GM23338 (cell line): ENCODE measurements at regions not wholly inside any gene's neighbourhood (a gene's known extent, or its start where the extent isn't known, plus 50 kb on each side); places are given as distances from the start of the nearest gene placed in this dataset.

Experiments
- ATAC-seq: fragments of 200-7000 bp; cut with Tn5 transposase; 3 replicates; pipeline ENCODE4 v1.9.1; 2020
- DNase-seq: peaks from one replicate; pipeline ENCODE4 v3.0.0-alpha.2; 2015; ENCODE audit warnings: low spot score
- H2AFZ ChIP-seq: fragments of 200-600 bp; sonication (generic); 2 replicates; pipeline ENCODE4 v1.8.0; 2016; ENCODE audit warnings: antibody characterized with exemption, mild to moderate bottlenecking, moderate library complexity
- H3F3A ChIP-seq: fragments of 200-600 bp; sonication (generic); replicated peaks from 2 replicates; pipeline ENCODE4 v1.8.0; 2017; ENCODE audit warnings: antibody characterized with exemption, mixed run types, low read depth
- H3K27ac ChIP-seq: fragments of 200-600 bp; sonication (generic); 2 replicates; pipeline ENCODE4 v1.6.1; 2016; ENCODE audit warnings: low read depth
- H3K27me3 ChIP-seq: fragments of 200-600 bp; sonication (generic); 2 replicates; pipeline ENCODE4 v1.8.0; 2016; ENCODE audit warnings: mild to moderate bottlenecking, mixed run types, moderate library complexity; ENCODE audit not compliant: insufficient read depth
- H3K36me3 ChIP-seq: fragments of 200-600 bp; sonication (generic); 2 replicates; pipeline ENCODE4 v1.8.0; 2016; ENCODE audit warnings: mild to moderate bottlenecking; ENCODE audit not compliant: insufficient read depth
- H3K4me1 ChIP-seq: fragments of 200-600 bp; sonication (generic); 2 replicates; pipeline ENCODE4 v1.8.0; 2016; ENCODE audit warnings: mild to moderate bottlenecking, moderate library complexity; ENCODE audit not compliant: insufficient read depth
- H3K4me2 ChIP-seq: fragments of 200-600 bp; sonication (generic); 2 replicates; pipeline ENCODE4 v1.7.1; 2017; ENCODE audit warnings: mixed run types
- H3K4me3 ChIP-seq: fragments of 200-600 bp; sonication (generic); 2 replicates; pipeline ENCODE4 v1.6.1; 2016; ENCODE audit warnings: mixed run types
- H3K79me2 ChIP-seq: fragments of 200-600 bp; sonication (generic); replicated peaks from 2 replicates; pipeline ENCODE4 v1.8.0; 2017; ENCODE audit warnings: mild to moderate bottlenecking; ENCODE audit not compliant: insufficient read depth
- H3K9me2 ChIP-seq: fragments of 200-600 bp; sonication (generic); 2 replicates; pipeline ENCODE4 v1.8.0; 2017; ENCODE audit not compliant: insufficient read depth
- H4K20me1 ChIP-seq: fragments of 200-600 bp; sonication (generic); replicated peaks from 2 replicates; pipeline ENCODE4 v1.8.0; 2017; ENCODE audit warnings: mild to moderate bottlenecking; ENCODE audit not compliant: insufficient read depth
- H3K27ac Mint-ChIP-seq: 2 replicates; pipeline ENCODE4 v1.8.0; 2020; ENCODE audit warnings: inconsistent platforms, mild to moderate bottlenecking, moderate library complexity, mixed read lengths
- H3K27me3 Mint-ChIP-seq: 3 replicates; pipeline ENCODE4 v1.8.0; 2022; ENCODE audit warnings: low read depth, mild to moderate bottlenecking, moderate library complexity, mixed read lengths, inconsistent platforms; ENCODE audit not compliant: insufficient read depth, poor library complexity
- H3K36me3 Mint-ChIP-seq: 3 replicates; pipeline ENCODE4 v1.8.0; 2021; ENCODE audit warnings: low read depth, mild to moderate bottlenecking, inconsistent platforms, moderate library complexity, mixed read lengths
- H3K4me1 Mint-ChIP-seq: 3 replicates; pipeline ENCODE4 v1.8.0; 2020; ENCODE audit warnings: mild to moderate bottlenecking, inconsistent platforms, mixed read lengths
- H3K4me3 Mint-ChIP-seq: 3 replicates; pipeline ENCODE4 v1.8.0; 2021; ENCODE audit warnings: moderate library complexity, mild to moderate bottlenecking, inconsistent platforms, mixed read lengths
- H3K9me3 Mint-ChIP-seq: 3 replicates; pipeline ENCODE4 v1.8.0; 2020; ENCODE audit warnings: moderate library complexity, mild to moderate bottlenecking, inconsistent platforms, mixed read lengths
- EZH2phosphoT487 ChIP-seq: fragments of 200-600 bp; sonication (generic); IDR thresholded peaks from one replicate; pipeline ENCODE4 v1.8.1; 2018; ENCODE audit warnings: antibody characterized with exemption; ENCODE audit not compliant: unreplicated experiment
- JUNB ChIP-seq: IDR thresholded peaks from one replicate; pipeline ENCODE4 v1.6.1; 2016; ENCODE audit warnings: antibody characterized with exemption; ENCODE audit not compliant: unreplicated experiment
- POLR2AphosphoS5 ChIP-seq: IDR thresholded peaks from 2 replicates; pipeline ENCODE4 v1.6.1; 2016; ENCODE audit warnings: antibody characterized with exemption, low read depth
- STAT1 ChIP-seq: IDR thresholded peaks from one replicate; pipeline ENCODE4 v1.6.1; 2016; ENCODE audit warnings: antibody characterized with exemption; ENCODE audit not compliant: unreplicated experiment
- ZNF114 ChIP-seq: fragments of 250-450 bp; sonication (Bioruptor Pico); IDR thresholded peaks from 2 replicates; pipeline ENCODE4 v1.5.0; 2020; ENCODE audit warnings: mild to moderate bottlenecking, moderate library complexity
- ZNF331 ChIP-seq: fragments of 250-450 bp; sonication (Bioruptor Pico); IDR thresholded peaks from 2 replicates; pipeline ENCODE4 v1.5.0; 2020; ENCODE audit warnings: low read depth, mild to moderate bottlenecking, moderate library complexity
- TF ChIP-seq, protein P1 (sequence below), 2 experiments: fragments of 200-600 bp in 1 of 2; sonication (generic) in 1 of 2; conservative IDR thresholded peaks; 2 replicates each; pipeline versions ENCODE4 v1.5.1 to v1.6.1; 2016 to 2017; ENCODE audit warnings: antibody characterized with exemption in 2 of 2, low read depth in 2 of 2, mild to moderate bottlenecking in 2 of 2, moderate library complexity in 1 of 2
- TF ChIP-seq, protein P2 (sequence below): fragments of 250-450 bp; sonication (Bioruptor Pico); IDR thresholded peaks from 2 replicates; pipeline ENCODE4 v1.5.0; 2020; ENCODE audit warnings: mild to moderate bottlenecking, moderate library complexity

DNA sequence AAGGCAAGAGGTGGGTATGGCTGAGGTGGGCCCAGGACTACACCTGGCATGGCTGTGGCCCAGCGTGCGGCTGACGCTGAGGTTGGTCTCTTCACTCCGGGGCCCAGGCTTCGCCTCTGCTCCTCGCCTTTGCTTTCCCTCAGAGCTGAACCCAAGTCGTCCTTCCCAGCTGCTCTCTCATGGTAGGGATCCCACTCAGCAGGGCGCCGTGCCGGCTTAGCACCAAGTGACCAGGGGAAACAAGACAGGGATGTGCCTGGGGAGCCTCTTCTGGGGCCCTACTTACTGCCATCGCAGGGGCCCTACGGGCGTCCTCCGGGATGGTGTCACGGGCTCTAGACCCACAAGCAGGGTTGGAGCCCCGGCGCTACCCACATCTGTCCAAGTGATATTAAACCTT lies 138.1 kb upstream of the ALKAL2 start:
- Histone ChIP-seq H3K27ac (no peak overlapping the region), H2AFZ (peak overlapping the region; percentile 83; the same call in 1 of the 2 replicates), H3K4me1 (no peaks in the 10 kb centered on the region), H3K4me3 (no peak overlapping the region), H3K4me2 (no peak overlapping the region), H4K20me1 (no peaks in the 10 kb centered on the region), H3K36me3 (no peaks in the 10 kb centered on the region), H3K9me2 (no peaks in the 10 kb centered on the region), H3K27me3 (no peaks in the 10 kb centered on the region), H3K79me2 (no peaks in the 10 kb centered on the region), H3F3A (no peaks in the 10 kb centered on the region)
- no peaks in the 10 kb centered on the region for H3K36me3 Mint-ChIP-seq
- TF ChIP-seq, protein P1, sequence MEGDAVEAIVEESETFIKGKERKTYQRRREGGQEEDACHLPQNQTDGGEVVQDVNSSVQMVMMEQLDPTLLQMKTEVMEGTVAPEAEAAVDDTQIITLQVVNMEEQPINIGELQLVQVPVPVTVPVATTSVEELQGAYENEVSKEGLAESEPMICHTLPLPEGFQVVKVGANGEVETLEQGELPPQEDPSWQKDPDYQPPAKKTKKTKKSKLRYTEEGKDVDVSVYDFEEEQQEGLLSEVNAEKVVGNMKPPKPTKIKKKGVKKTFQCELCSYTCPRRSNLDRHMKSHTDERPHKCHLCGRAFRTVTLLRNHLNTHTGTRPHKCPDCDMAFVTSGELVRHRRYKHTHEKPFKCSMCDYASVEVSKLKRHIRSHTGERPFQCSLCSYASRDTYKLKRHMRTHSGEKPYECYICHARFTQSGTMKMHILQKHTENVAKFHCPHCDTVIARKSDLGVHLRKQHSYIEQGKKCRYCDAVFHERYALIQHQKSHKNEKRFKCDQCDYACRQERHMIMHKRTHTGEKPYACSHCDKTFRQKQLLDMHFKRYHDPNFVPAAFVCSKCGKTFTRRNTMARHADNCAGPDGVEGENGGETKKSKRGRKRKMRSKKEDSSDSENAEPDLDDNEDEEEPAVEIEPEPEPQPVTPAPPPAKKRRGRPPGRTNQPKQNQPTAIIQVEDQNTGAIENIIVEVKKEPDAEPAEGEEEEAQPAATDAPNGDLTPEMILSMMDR (conservative IDR thresholded peaks at IDR 0.05; ENCODE audit: low read depth in 2 of 2): no peak
- TF ChIP-seq ZNF114 (CRISPR knock-in tag) (no peak), POLR2AphosphoS5 (no peak), EZH2phosphoT487 (no peak), JUNB (no peak), ZNF331 (CRISPR knock-in tag) (no peak), STAT1 (no peak)
- TF ChIP-seq, protein P2, sequence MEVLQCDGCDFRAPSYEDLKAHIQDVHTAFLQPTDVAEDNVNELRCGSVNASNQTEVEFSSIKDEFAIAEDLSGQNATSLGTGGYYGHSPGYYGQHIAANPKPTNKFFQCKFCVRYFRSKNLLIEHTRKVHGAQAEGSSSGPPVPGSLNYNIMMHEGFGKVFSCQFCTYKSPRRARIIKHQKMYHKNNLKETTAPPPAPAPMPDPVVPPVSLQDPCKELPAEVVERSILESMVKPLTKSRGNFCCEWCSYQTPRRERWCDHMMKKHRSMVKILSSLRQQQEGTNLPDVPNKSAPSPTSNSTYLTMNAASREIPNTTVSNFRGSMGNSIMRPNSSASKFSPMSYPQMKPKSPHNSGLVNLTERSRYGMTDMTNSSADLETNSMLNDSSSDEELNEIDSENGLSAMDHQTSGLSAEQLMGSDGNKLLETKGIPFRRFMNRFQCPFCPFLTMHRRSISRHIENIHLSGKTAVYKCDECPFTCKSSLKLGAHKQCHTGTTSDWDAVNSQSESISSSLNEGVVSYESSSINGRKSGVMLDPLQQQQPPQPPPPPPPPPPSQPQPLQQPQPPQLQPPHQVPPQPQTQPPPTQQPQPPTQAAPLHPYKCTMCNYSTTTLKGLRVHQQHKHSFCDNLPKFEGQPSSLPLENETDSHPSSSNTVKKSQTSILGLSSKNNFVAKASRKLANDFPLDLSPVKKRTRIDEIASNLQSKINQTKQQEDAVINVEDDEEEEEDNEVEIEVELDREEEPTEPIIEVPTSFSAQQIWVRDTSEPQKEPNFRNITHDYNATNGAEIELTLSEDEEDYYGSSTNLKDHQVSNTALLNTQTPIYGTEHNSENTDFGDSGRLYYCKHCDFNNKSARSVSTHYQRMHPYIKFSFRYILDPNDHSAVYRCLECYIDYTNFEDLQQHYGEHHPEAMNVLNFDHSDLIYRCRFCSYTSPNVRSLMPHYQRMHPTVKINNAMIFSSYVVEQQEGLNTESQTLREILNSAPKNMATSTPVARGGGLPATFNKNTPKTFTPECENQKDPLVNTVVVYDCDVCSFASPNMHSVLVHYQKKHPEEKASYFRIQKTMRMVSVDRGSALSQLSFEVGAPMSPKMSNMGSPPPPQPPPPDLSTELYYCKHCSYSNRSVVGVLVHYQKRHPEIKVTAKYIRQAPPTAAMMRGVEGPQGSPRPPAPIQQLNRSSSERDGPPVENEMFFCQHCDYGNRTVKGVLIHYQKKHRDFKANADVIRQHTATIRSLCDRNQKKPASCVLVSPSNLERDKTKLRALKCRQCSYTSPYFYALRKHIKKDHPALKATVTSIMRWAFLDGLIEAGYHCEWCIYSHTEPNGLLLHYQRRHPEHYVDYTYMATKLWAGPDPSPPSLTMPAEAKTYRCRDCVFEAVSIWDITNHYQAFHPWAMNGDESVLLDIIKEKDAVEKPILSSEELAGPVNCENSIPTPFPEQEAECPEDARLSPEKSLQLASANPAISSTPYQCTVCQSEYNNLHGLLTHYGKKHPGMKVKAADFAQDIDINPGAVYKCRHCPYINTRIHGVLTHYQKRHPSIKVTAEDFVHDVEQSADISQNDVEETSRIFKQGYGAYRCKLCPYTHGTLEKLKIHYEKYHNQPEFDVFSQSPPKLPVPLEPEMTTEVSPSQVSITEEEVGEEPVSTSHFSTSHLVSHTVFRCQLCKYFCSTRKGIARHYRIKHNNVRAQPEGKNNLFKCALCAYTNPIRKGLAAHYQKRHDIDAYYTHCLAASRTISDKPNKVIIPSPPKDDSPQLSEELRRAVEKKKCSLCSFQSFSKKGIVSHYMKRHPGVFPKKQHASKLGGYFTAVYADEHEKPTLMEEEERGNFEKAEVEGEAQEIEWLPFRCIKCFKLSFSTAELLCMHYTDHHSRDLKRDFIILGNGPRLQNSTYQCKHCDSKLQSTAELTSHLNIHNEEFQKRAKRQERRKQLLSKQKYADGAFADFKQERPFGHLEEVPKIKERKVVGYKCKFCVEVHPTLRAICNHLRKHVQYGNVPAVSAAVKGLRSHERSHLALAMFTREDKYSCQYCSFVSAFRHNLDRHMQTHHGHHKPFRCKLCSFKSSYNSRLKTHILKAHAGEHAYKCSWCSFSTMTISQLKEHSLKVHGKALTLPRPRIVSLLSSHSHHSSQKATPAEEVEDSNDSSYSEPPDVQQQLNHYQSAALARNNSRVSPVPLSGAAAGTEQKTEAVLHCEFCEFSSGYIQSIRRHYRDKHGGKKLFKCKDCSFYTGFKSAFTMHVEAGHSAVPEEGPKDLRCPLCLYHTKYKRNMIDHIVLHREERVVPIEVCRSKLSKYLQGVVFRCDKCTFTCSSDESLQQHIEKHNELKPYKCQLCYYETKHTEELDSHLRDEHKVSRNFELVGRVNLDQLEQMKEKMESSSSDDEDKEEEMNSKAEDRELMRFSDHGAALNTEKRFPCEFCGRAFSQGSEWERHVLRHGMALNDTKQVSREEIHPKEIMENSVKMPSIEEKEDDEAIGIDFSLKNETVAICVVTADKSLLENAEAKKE (CRISPR knock-in tag): no peak
- H3K9me3 Mint-ChIP-seq: no peaks in the 10 kb centered on the region; the same call in 2 of the 3 replicates
- H3K4me1 Mint-ChIP-seq: peaks cover 7% of the 10 kb centered on the region; the same call in 2 of the 3 replicates
- no peak overlapping the region for H3K4me3 Mint-ChIP-seq
- peaks cover 5% of the 10 kb centered on the region for H3K27me3 Mint-ChIP-seq
- DNase-seq (no peak), ATAC-seq (no peak)
- H3K27ac Mint-ChIP-seq: no peak overlapping the region
